Lung (tissue), 11 donors: ENCODE measurements at regions not wholly inside any gene's neighbourhood (a gene's known extent, or its start where the extent isn't known, plus 50 kb on each side); places are given as distances from the start of the nearest gene placed in this dataset.
"Not testable (repeated sequence)": the region's sequence is repeated elsewhere in the genome, so short reads cannot be mapped to it uniquely, and the experiment has no call there.

Experiments
- ATAC-seq: fragments of 200-7000 bp; cut with Tn5 transposase; one replicate; pipeline ENCODE4 v1.9.1; 2020; ENCODE audit warnings: moderate number of reproducible peaks; ENCODE audit not compliant: insufficient read depth, low FRiP score
- DNase-seq, 3 donors: peaks; one replicate each; pipeline ENCODE4 v3.0.0-alpha.2; 2013 to 2017
- H3K27ac ChIP-seq, 2 donors: one replicate each; pipeline ENCODE4 v1.5.1; 2013; ENCODE audit warnings: mild to moderate bottlenecking in 2 of 2, moderate library complexity in 2 of 2, control low read depth in 1 of 2, inconsistent platforms in 1 of 2, low read depth in 1 of 2, low read length in 1 of 2
- H3K27me3 ChIP-seq, 3 donors: one replicate each; pipeline ENCODE4 v1.5.1; 2013; ENCODE audit warnings: low read length in 2 of 3; ENCODE audit not compliant: control insufficient read depth in 3 of 3, insufficient read depth in 3 of 3
- H3K36me3 ChIP-seq, 4 donors: one replicate each; pipeline ENCODE4 v1.5.1; 2013; ENCODE audit warnings: low read length in 4 of 4, mild to moderate bottlenecking in 1 of 4, moderate library complexity in 1 of 4; ENCODE audit not compliant: control insufficient read depth in 4 of 4, insufficient read depth in 4 of 4
- H3K4me1 ChIP-seq, 5 donors: one replicate each; pipeline ENCODE4 v1.5.1; 2013; ENCODE audit warnings: low read length in 5 of 5, mild to moderate bottlenecking in 2 of 5, moderate library complexity in 1 of 5; ENCODE audit not compliant: control insufficient read depth in 5 of 5, insufficient read depth in 5 of 5
- H3K4me3 ChIP-seq: one replicate; pipeline ENCODE4 v1.5.1; 2013; ENCODE audit warnings: mild to moderate bottlenecking, control low read depth, moderate library complexity
- H3K9ac ChIP-seq, 2 donors: one replicate each; pipeline ENCODE4 v1.5.1; 2013; ENCODE audit warnings: low read length in 2 of 2, control low read depth in 1 of 2; ENCODE audit not compliant: insufficient read depth in 1 of 2
- H3K9me3 ChIP-seq, 4 donors: one replicate each; pipeline ENCODE4 v1.5.1; 2013; ENCODE audit warnings: low read length in 3 of 4, mild to moderate bottlenecking in 1 of 4, moderate library complexity in 1 of 4; ENCODE audit not compliant: control insufficient read depth in 4 of 4, insufficient read depth in 3 of 4
- CTCF ChIP-seq: IDR thresholded peaks from 2 replicates; pipeline ENCODE4 v1.5.1; 2012; ENCODE audit warnings: mild to moderate bottlenecking; ENCODE audit errors: control extremely low read depth, extremely low read depth
- WGBS, 2 donors: extraction: QIAGEN DNeasy Blood & Tissue Kit; methylation state at CpG; one replicate each; pipeline ENCODE4 v1.1.7; 2013; 5-methylcytosine and 5-hydroxymethylcytosine counted together
- donor health status: control.
- donor health status: control.
- donor health status: Bipolar disorder and iron deficiency.
- donor health status: healthy.
- donor health status: DM: yes; HTN: yes; CAD: no.

GRCh38 chr1:144101397-144102045 lies 129.7 kb upstream of the FAM72C start:
- no peak for ATAC-seq
- WGBS, 2 donors = 78 to 89% methylated on average over 8 of the region's 8 CpGs
- no peak overlapping the region for H3K27ac ChIP-seq

GRCh38 chr1:144077167-144077841 lies 105.5 kb upstream of the FAM72C start:
- 1% methylated on average over 64 to 92 of the region's 93 CpGs for WGBS, 2 donors
- ATAC-seq (peak; percentile 41), DNase-seq (peak; percentile 24 to 50 (median 34))

More at GRCh38 chr1:144101397-144102045, 129.7 kb upstream of the FAM72C start:
- no peak for TF ChIP-seq CTCF
- H3K9ac ChIP-seq = no peak overlapping the region
- peak in 1 of 3 donors; percentile 14 for DNase-seq
- no peaks in the 10 kb centered on the region for H3K27me3 ChIP-seq
- H3K4me1 ChIP-seq = peaks cover 0 to 3% (median 0%) of the 10 kb centered on the region in 5 donors
- no peak overlapping the region for H3K4me3 ChIP-seq
- H3K9me3 ChIP-seq = peaks cover 0 to 21% (median 0%) of the 10 kb centered on the region in 4 donors
- H3K36me3 ChIP-seq = no peaks in the 10 kb centered on the region

GRCh38 chr1:144076646-144077045 lies 104.9 kb upstream of the FAM72C start:
- H3K9ac ChIP-seq, H3K9me3 ChIP-seq, H3K36me3 ChIP-seq, H3K27ac ChIP-seq, H3K4me1 ChIP-seq, ATAC-seq, H3K27me3 ChIP-seq, H3K4me3 ChIP-seq: not testable (repeated sequence)
- 0 to 4% methylated on average over 7 to 47 of the region's 53 CpGs for WGBS, 2 donors
- peak in 2 of 3 donors; percentile 2 to 10 for DNase-seq

More at GRCh38 chr1:144077167-144077841, 105.5 kb upstream of the FAM72C start:
- H3K4me3 ChIP-seq, H3K9ac ChIP-seq, H3K27me3 ChIP-seq, H3K9me3 ChIP-seq, H3K36me3 ChIP-seq, H3K4me1 ChIP-seq, H3K27ac ChIP-seq: not testable (repeated sequence)

GRCh38 chr1:144070394-144071053 lies 98.7 kb upstream of the FAM72C start:
- not testable (repeated sequence) for H3K27me3 ChIP-seq, H3K36me3 ChIP-seq, ATAC-seq, H3K27ac ChIP-seq, H3K4me3 ChIP-seq, H3K4me1 ChIP-seq, H3K9me3 ChIP-seq, H3K9ac ChIP-seq, DNase-seq
- no CpG with 5 or more reads among the region's 3 CpGs for WGBS, 2 donors

- H3K36me3 ChIP-seq, H3K4me3 ChIP-seq, H3K9ac ChIP-seq, H3K27me3 ChIP-seq, H3K27ac ChIP-seq, DNase-seq, H3K9me3 ChIP-seq, H3K4me1 ChIP-seq: not testable (repeated sequence)
- WGBS, 2 donors = no CpG with 5 or more reads among the region's 7 CpGs
- peak; percentile 32 for ATAC-seq
Observed at GRCh38 chr1:144067042-144067441, 95.3 kb upstream of the FAM72C start.

- H3K4me3 ChIP-seq, H3K27ac ChIP-seq, ATAC-seq, H3K27me3 ChIP-seq, H3K36me3 ChIP-seq, DNase-seq, H3K4me1 ChIP-seq, H3K9me3 ChIP-seq, H3K9ac ChIP-seq: not testable (repeated sequence)
- WGBS, 2 donors = 35 to 52% methylated on average over 4 of the region's 10 CpGs
Observed at GRCh38 chr1:144066071-144066813, 94.5 kb upstream of the FAM72C start.
